ENCODE measurements at regions not wholly inside any gene's neighbourhood (a gene's known extent, or its start where the extent isn't known, plus 50 kb on each side); places are given as distances from the start of the nearest gene placed in this dataset.
A peak's percentile ranks its signal among the peaks of the same experiment; 100 is the strongest.

DNA sequence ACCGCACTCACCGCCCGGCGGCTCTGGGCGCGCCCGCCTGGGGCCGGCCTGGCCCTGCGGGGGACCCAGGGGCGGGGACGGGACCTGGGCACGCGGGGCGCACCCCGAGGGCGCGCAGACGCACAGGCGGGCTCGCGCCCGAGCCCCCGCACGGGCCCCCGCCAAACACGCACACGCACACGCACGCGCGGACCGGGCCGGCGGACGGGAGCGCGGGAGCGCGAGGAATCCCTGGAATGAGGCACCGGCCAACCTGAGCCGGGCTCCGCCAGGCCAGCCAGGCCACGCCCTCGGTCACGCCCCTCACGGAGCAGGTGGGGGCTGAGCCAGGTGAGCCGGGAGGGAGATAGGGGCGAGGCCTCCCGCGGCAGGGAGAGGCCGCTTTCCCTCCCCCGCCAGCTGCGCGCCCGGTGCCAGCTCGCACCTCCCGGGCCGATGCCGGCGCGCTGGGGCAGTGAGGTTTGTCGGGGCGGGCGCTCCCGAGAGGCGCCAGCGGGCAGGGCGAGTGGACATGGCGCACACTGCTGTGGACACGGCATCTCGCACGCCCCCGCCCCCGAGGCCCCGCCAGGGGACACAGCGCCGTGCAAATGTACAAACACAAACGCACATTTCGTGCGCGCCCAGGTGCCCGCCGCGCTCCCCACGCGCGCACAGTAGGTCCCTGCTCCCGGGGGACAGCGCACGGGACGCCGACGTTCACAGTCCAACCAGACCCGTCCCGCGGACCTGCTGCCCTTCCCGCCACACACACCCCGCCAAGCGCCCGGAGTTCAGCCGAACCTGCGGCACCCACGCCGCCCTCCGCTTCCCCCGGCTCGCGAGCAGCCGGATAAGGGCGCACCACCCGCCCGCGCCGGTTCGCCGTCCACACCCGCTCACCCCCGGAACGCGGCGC lies 75.9 kb upstream of the VGLL4 start:
- no peak for TF ChIP-seq CTCF (IDR thresholded peaks at IDR 0.05; ENCODE audit: low read depth, low read length)

GRCh38 chr3:11718637-11719405 lies 75.1 kb upstream of the VGLL4 start:
- H3K4me3 ChIP-seq (replicated peaks in 1 of 2; ENCODE audit: low read depth in 2 of 2, low read length in 2 of 2), result peak overlapping the region; percentile 69 to 74
- DNase-seq (ENCODE audit: low read depth in 2 of 2), result peak; percentile 57 to 67
- TF ChIP-seq CTCF (IDR thresholded peaks at IDR 0.05; ENCODE audit: low read depth, low read length), result no peak

More for the DNA sequence above, 75.9 kb upstream of the VGLL4 start:
- peak overlapping the region; percentile 69 to 74 for H3K4me3 ChIP-seq (replicated peaks in 1 of 2; ENCODE audit: low read depth in 2 of 2, low read length in 2 of 2)
- peak; percentile 48 to 74 for DNase-seq (ENCODE audit: low read depth in 2 of 2)

GRCh38 chr3:11717768-11718636 lies 74.3 kb upstream of the VGLL4 start:
- peak overlapping the region; percentile 69 to 74 for H3K4me3 ChIP-seq (replicated peaks in 1 of 2; ENCODE audit: low read depth in 2 of 2, low read length in 2 of 2)
- no peak for TF ChIP-seq CTCF (IDR thresholded peaks at IDR 0.05; ENCODE audit: low read depth, low read length)
- peak; percentile 63 to 69 for DNase-seq (ENCODE audit: low read depth in 2 of 2)

DNA sequence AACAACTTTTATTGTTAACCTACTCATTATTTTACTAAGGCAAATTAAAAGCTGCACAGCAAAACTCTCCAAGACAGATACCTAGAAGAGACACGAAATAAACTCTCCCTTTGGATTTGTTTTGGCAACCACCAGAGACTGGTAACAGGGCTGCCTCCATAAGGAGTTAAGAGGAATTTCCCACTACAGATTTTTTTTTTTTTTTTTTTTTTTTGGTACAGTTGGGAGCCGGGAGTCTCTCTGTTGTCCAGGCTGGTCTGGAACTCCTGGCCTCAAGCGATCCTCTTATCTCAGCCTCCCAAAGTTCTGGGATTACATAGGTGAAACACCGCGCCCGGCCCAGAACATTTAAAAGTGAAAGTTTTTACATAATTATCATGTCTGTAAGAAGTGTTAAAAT lies 73.6 kb upstream of the VGLL4 start:
- peak overlapping the region in 1 of 2 donors; percentile 74 for H3K4me3 ChIP-seq (replicated peaks in 1 of 2; ENCODE audit: low read depth in 2 of 2, low read length in 2 of 2)
- TF ChIP-seq CTCF (IDR thresholded peaks at IDR 0.05; ENCODE audit: low read depth, low read length), result no peak
- peak; percentile 57 to 69 for DNase-seq (ENCODE audit: low read depth in 2 of 2)

GRCh38 chr3:11716573-11717290 lies 73.0 kb upstream of the VGLL4 start:
- peak; percentile 22 to 38 for DNase-seq (ENCODE audit: low read depth in 2 of 2)
- no peak overlapping the region for H3K4me3 ChIP-seq (replicated peaks in 1 of 2; ENCODE audit: low read depth in 2 of 2, low read length in 2 of 2)
- no peak for TF ChIP-seq CTCF (IDR thresholded peaks at IDR 0.05; ENCODE audit: low read depth, low read length)

- no peak for TF ChIP-seq CTCF (IDR thresholded peaks at IDR 0.05; ENCODE audit: low read depth, low read length)
- no peak for DNase-seq (ENCODE audit: low read depth in 2 of 2)
- no peak overlapping the region for H3K4me3 ChIP-seq (replicated peaks in 1 of 2; ENCODE audit: low read depth in 2 of 2, low read length in 2 of 2)
Measured at GRCh38 chr3:11713171-11713570, 69.5 kb upstream of the VGLL4 start.
